ENCODE measurements at regions not wholly inside any gene's neighbourhood (a gene's known extent, or its start where the extent isn't known, plus 50 kb on each side); places are given as distances from the start of the nearest gene placed in this dataset.

DNA sequence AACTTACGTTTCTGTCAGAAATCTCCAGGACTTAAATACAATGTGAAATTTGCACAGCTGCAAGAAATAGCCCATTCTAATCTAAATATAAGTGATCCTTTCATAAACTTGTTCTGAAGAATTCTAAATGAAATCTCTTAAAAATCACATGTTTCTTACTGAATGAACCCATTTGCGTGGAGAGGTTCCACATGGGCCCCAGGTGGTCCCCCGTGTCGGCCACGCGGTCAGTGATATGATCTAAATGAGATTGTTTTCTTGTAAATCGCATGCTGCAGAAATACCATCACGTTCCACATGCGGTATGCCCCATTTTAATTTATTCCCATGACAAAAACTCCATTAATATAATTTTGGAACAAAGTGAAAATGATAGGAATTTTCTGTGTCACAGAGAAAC lies 818.9 kb upstream of the SLC35B3 start:
- H3K4me3 ChIP-seq (ENCODE audit: control insufficient read depth, low read depth, low read length), result no peak overlapping the region
- TF ChIP-seq, protein P1, sequence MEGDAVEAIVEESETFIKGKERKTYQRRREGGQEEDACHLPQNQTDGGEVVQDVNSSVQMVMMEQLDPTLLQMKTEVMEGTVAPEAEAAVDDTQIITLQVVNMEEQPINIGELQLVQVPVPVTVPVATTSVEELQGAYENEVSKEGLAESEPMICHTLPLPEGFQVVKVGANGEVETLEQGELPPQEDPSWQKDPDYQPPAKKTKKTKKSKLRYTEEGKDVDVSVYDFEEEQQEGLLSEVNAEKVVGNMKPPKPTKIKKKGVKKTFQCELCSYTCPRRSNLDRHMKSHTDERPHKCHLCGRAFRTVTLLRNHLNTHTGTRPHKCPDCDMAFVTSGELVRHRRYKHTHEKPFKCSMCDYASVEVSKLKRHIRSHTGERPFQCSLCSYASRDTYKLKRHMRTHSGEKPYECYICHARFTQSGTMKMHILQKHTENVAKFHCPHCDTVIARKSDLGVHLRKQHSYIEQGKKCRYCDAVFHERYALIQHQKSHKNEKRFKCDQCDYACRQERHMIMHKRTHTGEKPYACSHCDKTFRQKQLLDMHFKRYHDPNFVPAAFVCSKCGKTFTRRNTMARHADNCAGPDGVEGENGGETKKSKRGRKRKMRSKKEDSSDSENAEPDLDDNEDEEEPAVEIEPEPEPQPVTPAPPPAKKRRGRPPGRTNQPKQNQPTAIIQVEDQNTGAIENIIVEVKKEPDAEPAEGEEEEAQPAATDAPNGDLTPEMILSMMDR (conservative IDR thresholded peaks at IDR 0.05; ENCODE audit: control insufficient read depth, insufficient read depth, low read depth, low read length), result no peak
- no peak for DNase-seq (ENCODE audit: low read depth)

DNA sequence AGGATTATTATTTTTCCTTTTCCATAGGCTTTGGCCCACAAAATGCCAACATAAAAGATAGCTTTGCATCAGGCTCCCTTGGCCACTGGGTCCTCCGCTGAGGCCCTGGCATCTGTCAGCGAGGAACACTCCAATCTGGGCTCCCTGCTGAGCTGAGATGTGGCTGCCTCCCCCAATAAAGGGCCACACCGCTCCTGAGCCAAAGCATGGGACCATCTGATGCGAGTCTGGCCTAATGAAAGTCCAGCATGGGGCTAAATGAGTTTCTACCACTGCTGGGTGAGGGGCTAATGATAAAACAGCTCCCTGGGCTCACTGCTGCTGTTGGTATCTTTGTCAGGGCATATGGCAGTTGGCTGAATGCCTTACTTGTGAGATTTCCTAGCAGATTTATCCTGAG lies 817.5 kb upstream of the SLC35B3 start:
- TF ChIP-seq, protein P1 (conservative IDR thresholded peaks at IDR 0.05; ENCODE audit: control insufficient read depth, insufficient read depth, low read depth, low read length), result no peak
- DNase-seq (ENCODE audit: low read depth), result no peak
- no peak overlapping the region for H3K4me3 ChIP-seq (ENCODE audit: control insufficient read depth, low read depth, low read length)

DNA sequence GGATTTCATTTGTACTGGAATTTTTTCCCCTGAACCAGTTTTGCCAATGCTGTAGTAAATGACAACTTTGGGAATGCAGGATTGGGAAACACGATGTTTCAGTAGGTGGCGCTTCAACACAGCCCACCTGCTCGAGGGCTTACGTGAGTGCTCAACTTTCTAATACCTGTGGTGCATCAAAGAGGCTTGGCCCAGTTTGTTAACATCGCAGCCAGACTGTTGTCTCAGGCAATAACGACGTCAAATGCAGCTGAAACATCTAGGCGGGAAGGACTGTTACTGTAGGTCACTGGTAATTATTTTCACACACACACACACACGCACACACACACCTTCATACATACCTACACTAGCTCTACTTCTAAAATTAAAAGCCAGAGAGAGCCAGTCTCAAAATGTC lies 815.5 kb upstream of the SLC35B3 start:
- no peak overlapping the region for H3K4me3 ChIP-seq (ENCODE audit: control insufficient read depth, low read depth, low read length)
- TF ChIP-seq, protein P1 (conservative IDR thresholded peaks at IDR 0.05; ENCODE audit: control insufficient read depth, insufficient read depth, low read depth, low read length), result peak; percentile 46
- DNase-seq (ENCODE audit: low read depth), result peak; percentile 23

DNA sequence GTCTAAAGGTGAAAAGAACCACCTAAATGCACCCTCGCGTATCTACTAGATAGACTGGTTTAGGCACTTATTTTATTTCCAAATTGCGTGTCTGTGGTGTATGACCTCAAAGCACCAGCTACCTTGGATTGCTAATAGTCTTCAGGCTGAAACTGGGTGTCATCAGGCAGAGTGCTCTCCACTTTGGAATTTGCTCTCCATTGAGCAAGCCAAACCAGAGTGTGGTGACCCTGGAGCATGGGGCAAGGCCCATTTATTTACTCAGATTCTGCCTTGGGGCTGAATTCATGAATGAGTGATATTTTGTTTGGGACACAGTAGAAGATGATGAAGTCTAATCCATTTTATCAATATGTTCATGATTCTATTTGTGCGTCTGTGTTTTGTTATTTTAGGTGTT lies 812.8 kb upstream of the SLC35B3 start:
- TF ChIP-seq, protein P1 (conservative IDR thresholded peaks at IDR 0.05; ENCODE audit: control insufficient read depth, insufficient read depth, low read depth, low read length), result no peak
- DNase-seq (ENCODE audit: low read depth), result no peak
- H3K4me3 ChIP-seq (ENCODE audit: control insufficient read depth, low read depth, low read length), result no peak overlapping the region

DNA sequence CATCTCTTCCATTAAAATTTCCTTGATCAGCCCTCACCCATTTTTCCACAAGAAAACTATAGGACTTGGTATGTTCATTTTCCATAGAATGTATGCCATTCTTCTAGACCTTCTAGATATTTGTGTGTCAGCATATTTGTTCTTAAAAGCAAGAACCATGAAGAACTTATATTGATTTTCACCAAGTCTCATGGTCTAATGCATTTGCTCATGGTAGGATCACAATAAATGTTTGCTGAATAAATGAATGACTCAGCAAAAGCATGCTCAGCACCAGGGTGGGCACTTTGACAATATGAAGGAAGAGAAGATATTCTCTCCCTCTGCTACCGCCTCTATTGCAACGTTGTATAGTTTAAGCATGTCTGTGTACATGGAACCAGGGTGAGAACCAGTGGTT lies 805.5 kb upstream of the SLC35B3 start:
- H3K4me3 ChIP-seq (ENCODE audit: control insufficient read depth, low read depth, low read length), result no peak overlapping the region
- TF ChIP-seq, protein P1 (conservative IDR thresholded peaks at IDR 0.05; ENCODE audit: control insufficient read depth, insufficient read depth, low read depth, low read length), result no peak
- no peak for DNase-seq (ENCODE audit: low read depth)

DNA sequence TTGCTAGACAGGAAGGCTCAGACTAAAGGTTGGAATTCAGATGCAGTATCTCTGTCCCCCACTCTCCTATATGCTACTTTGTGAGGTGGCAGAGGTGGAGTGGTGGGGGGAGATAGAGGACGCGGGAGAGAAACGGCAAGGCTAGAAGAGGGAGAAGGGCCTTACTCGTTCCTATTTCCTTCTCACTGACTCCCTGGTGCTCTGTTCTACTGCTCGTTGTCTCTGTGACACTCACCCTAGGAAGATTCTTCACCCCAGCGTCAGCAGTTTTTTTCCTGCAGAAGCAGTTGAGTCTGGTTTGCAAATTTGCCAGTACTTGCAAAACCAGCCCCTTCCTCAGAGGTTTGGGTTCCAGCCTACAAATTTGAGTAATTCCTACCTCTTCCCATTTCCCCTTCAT lies 801.1 kb upstream of the SLC35B3 start:
- TF ChIP-seq, protein P1 (conservative IDR thresholded peaks at IDR 0.05; ENCODE audit: control insufficient read depth, insufficient read depth, low read depth, low read length), result no peak
- DNase-seq (ENCODE audit: low read depth), result no peak
- no peak overlapping the region for H3K4me3 ChIP-seq (ENCODE audit: control insufficient read depth, low read depth, low read length)

DNA sequence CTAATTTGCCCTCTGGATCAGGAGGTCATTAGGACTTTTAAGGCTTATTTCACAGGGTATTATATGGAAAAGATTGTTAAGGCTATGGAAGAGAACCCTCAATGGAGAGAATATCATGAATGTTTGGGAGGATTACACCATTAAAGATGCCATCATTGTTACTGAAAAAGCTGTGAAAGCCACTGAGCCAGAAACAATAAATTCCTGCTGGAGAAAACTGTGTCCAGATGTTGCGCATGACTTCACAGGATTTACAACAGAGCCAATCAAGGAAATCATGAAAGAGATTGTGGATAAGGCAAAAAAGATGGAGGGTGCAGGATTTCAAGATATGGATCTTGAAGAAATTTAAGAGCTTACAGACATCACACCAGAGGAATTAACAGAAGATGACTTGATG lies 798.3 kb upstream of the SLC35B3 start:
- no peak overlapping the region for H3K4me3 ChIP-seq (ENCODE audit: control insufficient read depth, low read depth, low read length)
- TF ChIP-seq, protein P1 (conservative IDR thresholded peaks at IDR 0.05; ENCODE audit: control insufficient read depth, insufficient read depth, low read depth, low read length), result no peak
- DNase-seq (ENCODE audit: low read depth), result no peak
